GM12872 (cell line): ENCODE measurements at regions not wholly inside any gene's neighbourhood (a gene's known extent, or its start where the extent isn't known, plus 50 kb on each side); places are given as distances from the start of the nearest gene placed in this dataset.

Source experiments
- TF ChIP-seq, protein P1 (sequence below): IDR thresholded peaks from 3 replicates; pipeline ENCODE4 v1.5.1; 2011; ENCODE audit warnings: low read depth, mild to moderate bottlenecking, low read length, moderate library complexity; ENCODE audit not compliant: insufficient read depth

GRCh38 chr2:129734343-129735034, 245.0 kb upstream of the RAB6C start:
- TF ChIP-seq, protein P1, sequence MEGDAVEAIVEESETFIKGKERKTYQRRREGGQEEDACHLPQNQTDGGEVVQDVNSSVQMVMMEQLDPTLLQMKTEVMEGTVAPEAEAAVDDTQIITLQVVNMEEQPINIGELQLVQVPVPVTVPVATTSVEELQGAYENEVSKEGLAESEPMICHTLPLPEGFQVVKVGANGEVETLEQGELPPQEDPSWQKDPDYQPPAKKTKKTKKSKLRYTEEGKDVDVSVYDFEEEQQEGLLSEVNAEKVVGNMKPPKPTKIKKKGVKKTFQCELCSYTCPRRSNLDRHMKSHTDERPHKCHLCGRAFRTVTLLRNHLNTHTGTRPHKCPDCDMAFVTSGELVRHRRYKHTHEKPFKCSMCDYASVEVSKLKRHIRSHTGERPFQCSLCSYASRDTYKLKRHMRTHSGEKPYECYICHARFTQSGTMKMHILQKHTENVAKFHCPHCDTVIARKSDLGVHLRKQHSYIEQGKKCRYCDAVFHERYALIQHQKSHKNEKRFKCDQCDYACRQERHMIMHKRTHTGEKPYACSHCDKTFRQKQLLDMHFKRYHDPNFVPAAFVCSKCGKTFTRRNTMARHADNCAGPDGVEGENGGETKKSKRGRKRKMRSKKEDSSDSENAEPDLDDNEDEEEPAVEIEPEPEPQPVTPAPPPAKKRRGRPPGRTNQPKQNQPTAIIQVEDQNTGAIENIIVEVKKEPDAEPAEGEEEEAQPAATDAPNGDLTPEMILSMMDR: no peak

GRCh38 chr2:129735576-129735975, 243.9 kb upstream of the RAB6C start:
- TF ChIP-seq, protein P1: no peak

GRCh38 chr2:129737660-129738527, 241.6 kb upstream of the RAB6C start:
- TF ChIP-seq, protein P1: no peak

- TF ChIP-seq, protein P1: no peak
Observed at GRCh38 chr2:129738799-129739198, 240.7 kb upstream of the RAB6C start.

DNA sequence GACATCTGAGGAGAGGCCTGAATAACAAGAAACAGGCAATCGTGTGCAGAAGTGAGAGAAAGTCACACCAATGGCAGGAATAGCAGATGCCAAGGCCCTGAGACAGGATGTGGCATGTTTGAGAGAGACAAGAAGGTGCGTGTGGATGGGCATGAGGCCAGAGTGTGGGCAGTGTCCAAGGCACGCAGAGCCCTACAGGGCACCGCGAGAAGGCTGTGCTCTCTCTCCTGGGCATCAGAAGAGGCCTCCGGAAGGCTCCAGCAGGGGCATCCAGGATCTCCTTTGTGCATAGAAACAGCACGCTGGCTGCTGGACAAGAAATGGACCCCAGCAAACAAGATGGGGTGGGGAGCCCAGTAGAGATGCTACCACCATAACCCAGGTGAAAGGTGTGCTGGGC, 239.0 kb upstream of the RAB6C start:
- TF ChIP-seq, protein P1: no peak

DNA sequence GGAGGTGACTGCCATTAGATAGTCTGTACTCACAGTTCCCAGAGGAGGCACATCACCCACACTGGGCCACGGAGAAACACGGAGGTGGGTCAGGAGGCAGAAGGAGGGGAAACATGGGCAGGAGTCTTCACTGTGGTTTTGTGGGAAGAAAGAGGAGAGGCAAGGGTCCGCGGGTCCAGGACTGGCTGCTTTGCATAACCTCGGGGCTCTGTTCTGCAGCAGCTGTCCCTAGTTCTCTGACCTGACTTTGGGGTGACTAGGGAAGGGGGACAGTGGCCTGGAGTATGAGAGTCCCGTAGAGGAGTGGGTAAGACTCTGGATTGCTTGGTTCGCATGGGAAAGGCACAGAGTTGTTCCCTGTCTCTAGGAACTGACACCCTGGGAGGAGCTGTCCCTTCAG, 238.3 kb upstream of the RAB6C start:
- TF ChIP-seq, protein P1: no peak

DNA sequence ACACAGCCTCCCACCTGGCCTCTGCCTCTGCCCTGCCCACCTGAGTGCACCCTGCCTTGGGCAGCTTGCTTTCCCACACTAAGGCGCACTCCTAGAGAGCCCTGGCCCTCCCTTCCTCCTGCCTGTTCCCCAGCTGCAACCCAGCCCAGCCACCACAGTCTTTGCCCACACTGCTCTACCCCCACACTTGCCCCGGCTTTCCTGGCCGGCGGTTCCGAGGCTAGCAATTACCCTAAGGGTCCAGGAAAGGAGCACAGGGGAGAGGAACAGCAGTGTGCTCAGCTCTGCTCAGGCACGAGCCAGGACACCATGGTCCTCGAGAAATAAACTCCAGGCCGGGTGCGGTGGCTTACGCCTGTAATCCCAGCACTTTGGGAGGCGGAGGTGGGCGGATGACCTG, 237.8 kb upstream of the RAB6C start:
- TF ChIP-seq, protein P1: no peak
